ENCODE measurements at regions not wholly inside any gene's neighbourhood (a gene's known extent, or its start where the extent isn't known, plus 50 kb on each side); places are given as distances from the start of the nearest gene placed in this dataset.

GRCh38 chr5:60147791-60148190 lies 254.3 kb upstream of the PDE4D start:
- Mint-ChIP-seq H3K36me3 (ENCODE audit: low read depth) (no peaks in the 10 kb centered on the region), H3K9me3 (ENCODE audit: low read depth) (peaks cover 2% of the 10 kb centered on the region), H3K4me1 (no peaks in the 10 kb centered on the region), H3K27me3 (no peaks in the 10 kb centered on the region), H3K4me3 (no peak overlapping the region), H3K27ac (no peak overlapping the region)
- ChIA-PET CTCF (interaction anchor here (0.6 to 0.9 kb wide), 2 partner anchors 13 to 62 kb away, joined by 3 read pairs; no protein-coding TSS in a partner anchor), POLR2A (no interaction called here)
- ATAC-seq (no peak), DNase-seq (no peak)
- intact Hi-C loops (cut with DNase I, micrococcal nuclease) = no loop called here

GRCh38 chr5:60143942-60144549 lies 250.5 kb upstream of the PDE4D start:
- no peak for DNase-seq
- POLR2A ChIA-PET = no interaction called here
- H3K27ac Mint-ChIP-seq = no peak overlapping the region
- CTCF ChIA-PET = no interaction called here
- no peak for ATAC-seq
- no peaks in the 10 kb centered on the region for H3K27me3 Mint-ChIP-seq
- no peaks in the 10 kb centered on the region for H3K9me3 Mint-ChIP-seq (ENCODE audit: low read depth)
- no peaks in the 10 kb centered on the region for H3K36me3 Mint-ChIP-seq (ENCODE audit: low read depth)
- intact Hi-C loops (cut with DNase I, micrococcal nuclease) = no loop called here
- no peaks in the 10 kb centered on the region for H3K4me1 Mint-ChIP-seq
- H3K4me3 Mint-ChIP-seq = no peak overlapping the region

- Mint-ChIP-seq H3K9me3 (ENCODE audit: low read depth) (no peaks in the 10 kb centered on the region), H3K27me3 (no peaks in the 10 kb centered on the region), H3K36me3 (ENCODE audit: low read depth) (no peaks in the 10 kb centered on the region), H3K27ac (no peak overlapping the region), H3K4me1 (no peaks in the 10 kb centered on the region), H3K4me3 (no peak overlapping the region)
- ATAC-seq (no peak), DNase-seq (no peak)
- ChIA-PET CTCF (no interaction called here), POLR2A (no interaction called here)
- intact Hi-C loops (cut with DNase I, micrococcal nuclease) = no loop called here
These were observed 247.6 kb upstream of the PDE4D start for GRCh38 chr5:60141119-60141518.

GRCh38 chr5:60136841-60137240 lies 243.3 kb upstream of the PDE4D start:
- ATAC-seq = no peak
- H3K9me3 Mint-ChIP-seq (ENCODE audit: low read depth) = no peaks in the 10 kb centered on the region
- POLR2A ChIA-PET = no interaction called here
- no peak overlapping the region for H3K27ac Mint-ChIP-seq
- intact Hi-C loops (cut with DNase I, micrococcal nuclease) = no loop called here
- CTCF ChIA-PET = no interaction called here
- DNase-seq = no peak
- no peaks in the 10 kb centered on the region for H3K27me3 Mint-ChIP-seq
- H3K4me3 Mint-ChIP-seq = no peak overlapping the region
- no peaks in the 10 kb centered on the region for H3K4me1 Mint-ChIP-seq
- no peaks in the 10 kb centered on the region for H3K36me3 Mint-ChIP-seq (ENCODE audit: low read depth)

GRCh38 chr5:60131504-60131903 lies 238.0 kb upstream of the PDE4D start:
- no peak for DNase-seq
- H3K36me3 Mint-ChIP-seq (ENCODE audit: low read depth) = no peaks in the 10 kb centered on the region
- CTCF ChIA-PET = no interaction called here
- ATAC-seq = no peak
- no peak overlapping the region for H3K27ac Mint-ChIP-seq
- POLR2A ChIA-PET = no interaction called here
- H3K9me3 Mint-ChIP-seq (ENCODE audit: low read depth) = no peaks in the 10 kb centered on the region
- intact Hi-C loops (cut with DNase I, micrococcal nuclease) = no loop called here
- H3K27me3 Mint-ChIP-seq = no peaks in the 10 kb centered on the region
- H3K4me1 Mint-ChIP-seq = no peaks in the 10 kb centered on the region
- no peak overlapping the region for H3K4me3 Mint-ChIP-seq

GRCh38 chr5:60125636-60126035 lies 232.1 kb upstream of the PDE4D start:
- no peak for ATAC-seq
- H3K9me3 Mint-ChIP-seq (ENCODE audit: low read depth) = no peaks in the 10 kb centered on the region
- no peak overlapping the region for H3K27ac Mint-ChIP-seq
- H3K4me3 Mint-ChIP-seq = no peak overlapping the region
- H3K4me1 Mint-ChIP-seq = no peaks in the 10 kb centered on the region
- no peaks in the 10 kb centered on the region for H3K36me3 Mint-ChIP-seq (ENCODE audit: low read depth)
- intact Hi-C loops (cut with DNase I, micrococcal nuclease) = no loop called here
- H3K27me3 Mint-ChIP-seq = no peaks in the 10 kb centered on the region
- ChIA-PET POLR2A (no interaction called here), CTCF (no interaction called here)
- no peak for DNase-seq

- intact Hi-C loops (cut with DNase I, micrococcal nuclease) = no loop called here
- ChIA-PET POLR2A (no interaction called here), CTCF (no interaction called here)
- Mint-ChIP-seq H3K4me1 (no peaks in the 10 kb centered on the region), H3K27me3 (no peaks in the 10 kb centered on the region), H3K4me3 (no peak overlapping the region), H3K36me3 (ENCODE audit: low read depth) (no peaks in the 10 kb centered on the region), H3K27ac (no peak overlapping the region), H3K9me3 (ENCODE audit: low read depth) (no peaks in the 10 kb centered on the region)
- no peak for DNase-seq
- ATAC-seq = no peak
These were observed 209.6 kb upstream of the PDE4D start for GRCh38 chr5:60102961-60103693.

- ATAC-seq (no peak), DNase-seq (no peak)
- Mint-ChIP-seq H3K9me3 (ENCODE audit: low read depth) (no peaks in the 10 kb centered on the region), H3K27ac (no peak overlapping the region), H3K4me3 (no peak overlapping the region), H3K36me3 (ENCODE audit: low read depth) (no peaks in the 10 kb centered on the region), H3K27me3 (no peaks in the 10 kb centered on the region), H3K4me1 (no peaks in the 10 kb centered on the region)
- POLR2A ChIA-PET = no interaction called here
- intact Hi-C loops (cut with DNase I, micrococcal nuclease) = no loop called here
- CTCF ChIA-PET = interaction anchor here (0.8 kb wide), 1 partner anchor 18 kb away, joined by 3 read pairs; no protein-coding TSS in a partner anchor
These were observed 208.0 kb upstream of the PDE4D start for GRCh38 chr5:60101573-60101972.

GRCh38 chr5:60092671-60093422 lies 199.3 kb upstream of the PDE4D start:
- intact Hi-C loops (cut with DNase I, micrococcal nuclease) = no loop called here
- Mint-ChIP-seq H3K4me1 (no peaks in the 10 kb centered on the region), H3K9me3 (ENCODE audit: low read depth) (peaks cover 10% of the 10 kb centered on the region), H3K27me3 (no peaks in the 10 kb centered on the region), H3K4me3 (no peak overlapping the region), H3K27ac (no peak overlapping the region), H3K36me3 (ENCODE audit: low read depth) (no peaks in the 10 kb centered on the region)
- ATAC-seq = no peak
- POLR2A ChIA-PET = no interaction called here
- CTCF ChIA-PET = no interaction called here
- DNase-seq = no peak

GRCh38 chr5:60086583-60086982 lies 193.1 kb upstream of the PDE4D start:
- intact Hi-C loops (cut with DNase I, micrococcal nuclease) = no loop called here
- Mint-ChIP-seq H3K9me3 (ENCODE audit: low read depth) (peaks cover 12% of the 10 kb centered on the region), H3K36me3 (ENCODE audit: low read depth) (no peaks in the 10 kb centered on the region), H3K27me3 (no peaks in the 10 kb centered on the region), H3K4me3 (no peak overlapping the region), H3K4me1 (no peaks in the 10 kb centered on the region), H3K27ac (no peak overlapping the region)
- ATAC-seq = no peak
- ChIA-PET CTCF (interaction anchor here (0.9 kb wide), 1 partner anchor 61 kb away, joined by 3 read pairs; no protein-coding TSS in a partner anchor), POLR2A (no interaction called here)
- no peak for DNase-seq

- no peaks in the 10 kb centered on the region for H3K27me3 Mint-ChIP-seq
- intact Hi-C loops (cut with DNase I, micrococcal nuclease) = no loop called here
- DNase-seq (no peak), ATAC-seq (no peak)
- ChIA-PET POLR2A (no interaction called here), CTCF (no interaction called here)
- H3K27ac Mint-ChIP-seq = no peak overlapping the region
- peaks cover 4% of the 10 kb centered on the region for H3K9me3 Mint-ChIP-seq (ENCODE audit: low read depth)
- no peaks in the 10 kb centered on the region for H3K4me1 Mint-ChIP-seq
- H3K4me3 Mint-ChIP-seq = no peak overlapping the region
- no peaks in the 10 kb centered on the region for H3K36me3 Mint-ChIP-seq (ENCODE audit: low read depth)
These were observed 190.7 kb upstream of the PDE4D start for GRCh38 chr5:60084226-60084625.

GRCh38 chr5:60077292-60077691 lies 183.8 kb upstream of the PDE4D start:
- Mint-ChIP-seq H3K36me3 (ENCODE audit: low read depth) (no peaks in the 10 kb centered on the region), H3K27me3 (no peaks in the 10 kb centered on the region), H3K4me3 (no peak overlapping the region), H3K9me3 (ENCODE audit: low read depth) (peaks cover 20% of the 10 kb centered on the region), H3K27ac (no peak overlapping the region), H3K4me1 (no peaks in the 10 kb centered on the region)
- ChIA-PET CTCF (no interaction called here), POLR2A (no interaction called here)
- ATAC-seq (no peak), DNase-seq (no peak)
- intact Hi-C loops (cut with DNase I, micrococcal nuclease) = no loop called here

Data from activated CD4-positive, alpha-beta T cell treated with anti-CD3 and anti-CD28 coated beads for 36 hours (primary cell).